Ammon's horn (tissue), 1 donor: ENCODE measurements at regions not wholly inside any gene's neighbourhood (a gene's known extent, or its start where the extent isn't known, plus 50 kb on each side); places are given as distances from the start of the nearest gene placed in this dataset.

Experiments used
- DNase-seq: peaks from one replicate; pipeline ENCODE4 v3.0.0-alpha.2; 2016; ENCODE audit warnings: low spot score

DNA sequence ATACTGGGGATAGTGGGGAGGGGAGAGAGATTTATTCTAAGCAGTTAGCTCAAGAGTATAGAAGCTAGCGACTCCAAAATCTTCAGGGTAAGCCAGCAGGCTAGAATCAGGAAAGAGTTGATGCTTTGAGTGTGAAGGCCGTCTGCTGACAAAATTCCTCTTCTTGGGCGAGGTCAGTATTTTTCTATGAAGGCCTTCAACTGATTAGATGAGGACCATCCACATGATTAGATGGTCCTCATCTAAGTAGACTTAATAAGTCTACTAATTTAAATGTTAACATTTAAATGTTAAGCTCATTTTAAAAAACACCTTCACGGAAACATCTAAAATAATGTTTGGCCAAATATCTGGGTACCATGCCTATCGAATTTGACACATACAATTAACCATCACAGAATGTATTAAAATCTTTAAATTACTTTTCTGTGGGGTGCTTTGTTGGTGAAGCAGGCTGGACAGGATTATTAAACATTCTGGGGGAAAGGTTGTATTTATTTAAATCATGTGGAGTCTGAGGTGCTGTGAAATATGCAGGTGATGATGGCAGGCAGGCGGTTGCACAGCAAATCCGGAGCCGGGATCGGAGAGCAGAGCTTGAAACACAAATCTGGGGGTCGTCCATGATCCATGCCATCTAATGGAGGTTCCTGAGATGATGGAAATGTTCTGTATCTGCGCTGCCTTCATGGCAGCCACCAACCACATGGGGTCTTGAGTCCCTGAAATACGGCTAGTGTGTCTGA, 49.8 kb upstream of the ADORA2B start:
- DNase-seq, result no peak
